ENCODE measurements at regions not wholly inside any gene's neighbourhood (a gene's known extent, or its start where the extent isn't known, plus 50 kb on each side); places are given as distances from the start of the nearest gene placed in this dataset.

DNA sequence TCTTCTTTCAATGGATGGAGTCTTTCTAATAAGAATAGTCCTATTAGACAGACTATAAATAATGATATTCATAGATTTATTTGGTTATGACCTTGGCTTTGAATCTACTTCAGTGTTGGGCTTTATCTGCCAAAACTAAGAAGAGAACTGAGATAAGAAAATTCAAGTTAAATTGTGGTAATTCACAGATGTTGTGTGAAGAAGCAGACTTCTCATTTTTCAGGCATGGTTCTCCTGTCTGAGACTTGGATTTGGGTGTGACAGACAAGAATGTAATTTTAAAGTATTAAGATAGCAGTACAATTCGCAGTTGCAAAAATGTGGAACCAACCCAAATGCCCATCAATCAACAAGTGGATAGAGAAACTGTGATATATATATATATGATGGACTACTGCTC, 124.7 kb downstream of the QPCT start:
- TF ChIP-seq CTCF (IDR thresholded peaks at IDR 0.05; ENCODE audit: poor library complexity) (no peak), EZH2phosphoT487 (IDR thresholded peaks at IDR 0.05; ENCODE audit: low read depth, severe bottlenecking, unreplicated experiment) (no peak), EZH2 (IDR thresholded peaks at IDR 0.05; ENCODE audit: borderline replicate concordance) (no peak)
- H2AFZ ChIP-seq: no peak overlapping the region
- H3K36me3 ChIP-seq (replicated peaks; ENCODE audit: insufficient read depth, low read depth): no peaks in the 10 kb centered on the region
- H3K9me3 ChIP-seq (ENCODE audit: low read depth): no peaks in the 10 kb centered on the region
- H3K4me3 ChIP-seq: no peak overlapping the region
- no peak for DNase-seq (ENCODE audit: low spot score)
- H3K9me2 ChIP-seq (replicated peaks; ENCODE audit: insufficient read depth): no peaks in the 10 kb centered on the region
- 79% methylated on average over 1 of the region's 1 CpG for WGBS (ENCODE audit: low lambda C conversion rate, missing lambda C conversion rate)
- no peaks in the 10 kb centered on the region for H3K79me2 ChIP-seq
- H3K4me1 ChIP-seq (ENCODE audit: insufficient read depth): peaks cover 9% of the 10 kb centered on the region
- H4K20me1 ChIP-seq (ENCODE audit: insufficient read depth, poor library complexity, severe bottlenecking): no peaks in the 10 kb centered on the region
- no peaks in the 10 kb centered on the region for H3K27me3 ChIP-seq
- H3K4me2 ChIP-seq: no peak overlapping the region
- H3K27ac ChIP-seq: no peak overlapping the region

- WGBS (ENCODE audit: low lambda C conversion rate, missing lambda C conversion rate): 100% methylated on average over 1 of the region's 1 CpG
- no peaks in the 10 kb centered on the region for H3K9me2 ChIP-seq (replicated peaks; ENCODE audit: insufficient read depth)
- H3K36me3 ChIP-seq (replicated peaks; ENCODE audit: insufficient read depth, low read depth): no peaks in the 10 kb centered on the region
- H2AFZ ChIP-seq: no peak overlapping the region
- no peaks in the 10 kb centered on the region for H3K79me2 ChIP-seq
- no peak overlapping the region for H3K4me2 ChIP-seq
- TF ChIP-seq EZH2 (IDR thresholded peaks at IDR 0.05; ENCODE audit: borderline replicate concordance) (no peak), CTCF (IDR thresholded peaks at IDR 0.05; ENCODE audit: poor library complexity) (no peak), EZH2phosphoT487 (IDR thresholded peaks at IDR 0.05; ENCODE audit: low read depth, severe bottlenecking, unreplicated experiment) (no peak)
- no peak overlapping the region for H3K27ac ChIP-seq
- H4K20me1 ChIP-seq (ENCODE audit: insufficient read depth, poor library complexity, severe bottlenecking): no peaks in the 10 kb centered on the region
- no peaks in the 10 kb centered on the region for H3K27me3 ChIP-seq
- no peak for DNase-seq (ENCODE audit: low spot score)
- H3K4me3 ChIP-seq: no peak overlapping the region
- no peaks in the 10 kb centered on the region for H3K9me3 ChIP-seq (ENCODE audit: low read depth)
- H3K4me1 ChIP-seq (ENCODE audit: insufficient read depth): peaks cover 10% of the 10 kb centered on the region
These were observed 126.7 kb downstream of the QPCT start for GRCh38 chr2:37471104-37471503.

- DNase-seq (ENCODE audit: low spot score): no peak
- Histone ChIP-seq H3K27ac (no peak overlapping the region), H3K79me2 (no peaks in the 10 kb centered on the region), H4K20me1 (ENCODE audit: insufficient read depth, poor library complexity, severe bottlenecking) (no peaks in the 10 kb centered on the region), H3K9me3 (ENCODE audit: low read depth) (no peaks in the 10 kb centered on the region), H3K4me3 (no peak overlapping the region), H3K4me2 (no peak overlapping the region), H3K4me1 (ENCODE audit: insufficient read depth) (peaks cover 17% of the 10 kb centered on the region), H3K36me3 (replicated peaks; ENCODE audit: insufficient read depth, low read depth) (no peaks in the 10 kb centered on the region), H3K9me2 (replicated peaks; ENCODE audit: insufficient read depth) (no peaks in the 10 kb centered on the region), H3K27me3 (no peaks in the 10 kb centered on the region), H2AFZ (no peak overlapping the region)
- no peak for TF ChIP-seq EZH2 (IDR thresholded peaks at IDR 0.05; ENCODE audit: borderline replicate concordance)
- TF ChIP-seq EZH2phosphoT487 (IDR thresholded peaks at IDR 0.05; ENCODE audit: low read depth, severe bottlenecking, unreplicated experiment): no peak
- no peak for TF ChIP-seq CTCF (IDR thresholded peaks at IDR 0.05; ENCODE audit: poor library complexity)
- WGBS (ENCODE audit: low lambda C conversion rate, missing lambda C conversion rate): 64% methylated on average over 1 of the region's 1 CpG
These were observed 127.6 kb downstream of the QPCT start for GRCh38 chr2:37471994-37472393.

DNA sequence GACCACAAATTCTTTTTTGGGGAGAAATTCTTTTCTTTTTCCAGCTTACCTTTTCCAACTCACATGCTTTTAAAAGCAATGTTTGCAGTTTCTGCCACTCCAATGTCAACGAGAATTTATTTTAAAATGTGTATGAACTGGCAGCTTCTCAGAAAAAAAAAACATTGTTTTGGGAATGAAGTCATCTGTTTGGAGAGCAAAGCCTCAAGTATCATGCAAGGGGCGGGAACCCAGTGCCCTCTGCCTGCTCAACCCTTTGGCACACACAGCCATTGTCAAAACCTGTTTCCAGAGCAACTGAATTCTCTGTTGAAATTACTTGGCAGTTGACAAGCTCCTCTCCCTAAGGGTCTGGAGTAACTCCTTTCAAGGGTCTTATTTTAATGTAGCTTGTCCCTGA, 128.5 kb downstream of the QPCT start:
- Histone ChIP-seq H3K9me3 (ENCODE audit: low read depth) (no peaks in the 10 kb centered on the region), H3K4me3 (no peak overlapping the region), H3K27ac (peak overlapping the region; percentile 40), H3K79me2 (no peaks in the 10 kb centered on the region), H3K27me3 (no peaks in the 10 kb centered on the region), H2AFZ (no peak overlapping the region), H3K4me1 (ENCODE audit: insufficient read depth) (peaks cover 25% of the 10 kb centered on the region), H4K20me1 (ENCODE audit: insufficient read depth, poor library complexity, severe bottlenecking) (no peaks in the 10 kb centered on the region), H3K9me2 (replicated peaks; ENCODE audit: insufficient read depth) (no peaks in the 10 kb centered on the region), H3K36me3 (replicated peaks; ENCODE audit: insufficient read depth, low read depth) (no peaks in the 10 kb centered on the region), H3K4me2 (no peak overlapping the region)
- WGBS (ENCODE audit: low lambda C conversion rate, missing lambda C conversion rate): 48% methylated on average over 2 of the region's 2 CpGs
- no peak for DNase-seq (ENCODE audit: low spot score)
- TF ChIP-seq CTCF (IDR thresholded peaks at IDR 0.05; ENCODE audit: poor library complexity): no peak
- TF ChIP-seq EZH2phosphoT487 (IDR thresholded peaks at IDR 0.05; ENCODE audit: low read depth, severe bottlenecking, unreplicated experiment): no peak
- no peak for TF ChIP-seq EZH2 (IDR thresholded peaks at IDR 0.05; ENCODE audit: borderline replicate concordance)
